Keratinocyte (primary cell): ENCODE measurements at regions not wholly inside any gene's neighbourhood (a gene's known extent, or its start where the extent isn't known, plus 50 kb on each side); places are given as distances from the start of the nearest gene placed in this dataset.

Experiments
- DNase-seq: peaks from one replicate; pipeline ENCODE4 v3.0.0-alpha.2; 2011; ENCODE audit warnings: low read depth, missing footprints, low spot score
- FAIRE-seq: peaks from 2 replicates; lab custom pipeline; 2011; peaks lifted over from hg19 to GRCh38; lab: Jason Lieb, UNC
- H2AFZ ChIP-seq: 2 replicates; pipeline ENCODE4 v1.6.0; 2012; ENCODE audit warnings: low read length, control low read depth, inconsistent platforms; ENCODE audit not compliant: control insufficient read depth
- H3K27ac ChIP-seq: 2 replicates; pipeline ENCODE4 v1.5.1; 2011; ENCODE audit warnings: low read length; ENCODE audit not compliant: control insufficient read depth, insufficient read depth
- H3K27me3 ChIP-seq: 3 replicates; pipeline ENCODE4 v1.6.0; 2011; ENCODE audit warnings: low read length; ENCODE audit not compliant: control insufficient read depth, insufficient read depth; ENCODE audit errors: extremely low read depth
- H3K36me3 ChIP-seq, 2 experiments: 2 replicates in 1 of 2; 3 replicates in 1 of 2; pipeline ENCODE4 v1.5.1; 2011; ENCODE audit warnings: low read length in 2 of 2, mild to moderate bottlenecking in 1 of 2; ENCODE audit not compliant: control insufficient read depth in 2 of 2, insufficient read depth in 2 of 2; ENCODE audit errors: extremely low read depth in 1 of 2
- H3K4me1 ChIP-seq: 3 replicates; pipeline ENCODE4 v1.5.1; 2011; ENCODE audit warnings: low read length; ENCODE audit not compliant: control insufficient read depth, insufficient read depth; ENCODE audit errors: extremely low read depth
- H3K4me2 ChIP-seq: 3 replicates; pipeline ENCODE4 v1.6.0; 2011; ENCODE audit warnings: low read depth, low read length; ENCODE audit not compliant: control insufficient read depth, insufficient read depth; ENCODE audit errors: extremely low read depth
- H3K4me3 ChIP-seq, 3 experiments: fragments of 200-600 bp in 1 of 3; sonication (generic) in 1 of 3; 2 replicates in 2 of 3; 3 replicates in 1 of 3; pipeline ENCODE4 v1.5.1; 2011 to 2016; ENCODE audit warnings: low read length in 3 of 3, mild to moderate bottlenecking in 3 of 3, control low read depth in 2 of 3, inconsistent platforms in 1 of 3, low read depth in 1 of 3, mixed read lengths in 1 of 3, mixed run types in 1 of 3, moderate library complexity in 1 of 3; ENCODE audit not compliant: control insufficient read depth in 2 of 3, insufficient read depth in 2 of 3; ENCODE audit errors: extremely low read depth in 1 of 3
- H3K79me2 ChIP-seq: 2 replicates; pipeline ENCODE4 v1.6.0; 2012; ENCODE audit warnings: low read length; ENCODE audit not compliant: control insufficient read depth, insufficient read depth
- H3K9ac ChIP-seq: 3 replicates; pipeline ENCODE4 v1.6.0; 2011; ENCODE audit warnings: low read length; ENCODE audit not compliant: control insufficient read depth, insufficient read depth; ENCODE audit errors: extremely low read depth
- H3K9me1 ChIP-seq: 3 replicates; pipeline ENCODE4 v1.6.0; 2011; ENCODE audit warnings: low read length; ENCODE audit not compliant: control insufficient read depth, insufficient read depth; ENCODE audit errors: extremely low read depth
- H3K9me3 ChIP-seq: 2 replicates; pipeline ENCODE4 v1.5.1; 2012; ENCODE audit warnings: low read depth, low read length; ENCODE audit not compliant: control insufficient read depth
- H4K20me1 ChIP-seq: 3 replicates; pipeline ENCODE4 v1.6.0; 2011; ENCODE audit warnings: low read length; ENCODE audit not compliant: control insufficient read depth, insufficient read depth; ENCODE audit errors: extremely low read depth
- EZH2 ChIP-seq: IDR thresholded peaks from one replicate; pipeline ENCODE4 v1.6.1; 2012; ENCODE audit warnings: inconsistent platforms, mild to moderate bottlenecking, low read length, moderate library complexity
- dilution Hi-C: fragments of 300-500 bp; cut with MboI; formaldehyde crosslinking; loops from one replicate; pipeline ENCODE4 v1.7.0; 2020; ENCODE audit warnings: low sequenced_read_pairs; ENCODE audit not compliant: extremely low pct_ligation_motif_present
- TF ChIP-seq, protein P1 (sequence below), 3 experiments: IDR thresholded peaks in 1 of 3; conservative IDR thresholded peaks in 1 of 3; optimal IDR thresholded peaks in 1 of 3; 2 replicates in 2 of 3; 3 replicates in 1 of 3; pipeline versions ENCODE3 to v1.5.1; 2011; ENCODE audit warnings: low read length in 3 of 3, mild to moderate bottlenecking in 3 of 3, moderate library complexity in 2 of 3, control low read depth in 1 of 3, inconsistent platforms in 1 of 3; ENCODE audit not compliant: insufficient read depth in 2 of 3; ENCODE audit errors: extremely low read depth in 1 of 3

- no peak for FAIRE-seq
- Histone ChIP-seq H3K27ac (no peak overlapping the region), H2AFZ (no peak overlapping the region), H3K4me2 (no peak overlapping the region), H3K36me3 (no peaks in the 10 kb centered on the region), H4K20me1 (no peaks in the 10 kb centered on the region), H3K9me3 (no peaks in the 10 kb centered on the region), H3K9me1 (no peaks in the 10 kb centered on the region), H3K27me3 (no peaks in the 10 kb centered on the region), H3K9ac (no peak overlapping the region), H3K4me1 (no peaks in the 10 kb centered on the region), H3K79me2 (no peaks in the 10 kb centered on the region), H3K4me3 (no peak overlapping the region)
- TF ChIP-seq EZH2: no peak
- TF ChIP-seq, protein P1, sequence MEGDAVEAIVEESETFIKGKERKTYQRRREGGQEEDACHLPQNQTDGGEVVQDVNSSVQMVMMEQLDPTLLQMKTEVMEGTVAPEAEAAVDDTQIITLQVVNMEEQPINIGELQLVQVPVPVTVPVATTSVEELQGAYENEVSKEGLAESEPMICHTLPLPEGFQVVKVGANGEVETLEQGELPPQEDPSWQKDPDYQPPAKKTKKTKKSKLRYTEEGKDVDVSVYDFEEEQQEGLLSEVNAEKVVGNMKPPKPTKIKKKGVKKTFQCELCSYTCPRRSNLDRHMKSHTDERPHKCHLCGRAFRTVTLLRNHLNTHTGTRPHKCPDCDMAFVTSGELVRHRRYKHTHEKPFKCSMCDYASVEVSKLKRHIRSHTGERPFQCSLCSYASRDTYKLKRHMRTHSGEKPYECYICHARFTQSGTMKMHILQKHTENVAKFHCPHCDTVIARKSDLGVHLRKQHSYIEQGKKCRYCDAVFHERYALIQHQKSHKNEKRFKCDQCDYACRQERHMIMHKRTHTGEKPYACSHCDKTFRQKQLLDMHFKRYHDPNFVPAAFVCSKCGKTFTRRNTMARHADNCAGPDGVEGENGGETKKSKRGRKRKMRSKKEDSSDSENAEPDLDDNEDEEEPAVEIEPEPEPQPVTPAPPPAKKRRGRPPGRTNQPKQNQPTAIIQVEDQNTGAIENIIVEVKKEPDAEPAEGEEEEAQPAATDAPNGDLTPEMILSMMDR (optimal IDR thresholded peaks at IDR 0.05 in 1 of 3, IDR thresholded peaks at IDR 0.05 in 1 of 3, conservative IDR thresholded peaks at IDR 0.05 in 1 of 3; ENCODE audit: extremely low read depth in 1 of 3, insufficient read depth in 2 of 3, low read length in 3 of 3): no peak
- dilution Hi-C loops: no loop called here
- no peak for DNase-seq
These were observed 458.3 kb upstream of the USP24 start for GRCh38 chr1:55673416-55673815.

DNA sequence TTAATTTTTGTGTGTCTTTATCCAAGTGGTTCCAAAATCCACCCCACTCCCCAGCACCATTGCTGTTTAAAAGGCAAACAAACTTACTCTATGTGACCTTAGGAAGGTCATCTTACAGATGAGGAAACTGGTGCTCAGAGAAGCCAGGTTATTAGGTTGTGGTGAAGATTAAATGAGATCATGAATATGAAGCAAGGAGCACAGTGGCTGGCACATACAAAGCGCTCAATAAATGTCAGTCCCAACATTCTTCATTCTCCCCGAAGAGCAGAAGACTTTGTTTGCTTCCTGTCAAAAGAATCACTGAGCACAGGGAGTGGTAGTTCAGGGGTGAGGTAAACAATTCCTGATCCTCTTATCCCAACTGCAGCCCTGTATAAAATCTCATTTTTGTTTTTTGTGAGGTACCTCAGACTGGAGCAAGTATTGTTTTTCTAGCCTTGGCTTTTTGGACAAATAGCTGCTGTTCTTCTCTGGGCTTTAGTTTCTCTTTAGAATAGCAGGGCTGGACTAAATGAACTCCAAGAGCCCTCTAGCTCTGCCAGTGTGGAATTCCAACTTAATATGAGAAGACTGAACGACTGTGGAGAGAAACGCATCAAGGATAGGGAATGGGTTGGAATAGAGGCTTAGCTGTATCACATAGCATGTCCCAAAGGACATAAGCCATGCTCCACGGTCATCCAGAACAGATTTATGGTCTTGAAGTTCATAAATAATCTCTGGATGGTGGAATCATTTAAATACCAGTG, 455.3 kb upstream of the USP24 start:
- Histone ChIP-seq H2AFZ (no peak overlapping the region), H3K27me3 (no peaks in the 10 kb centered on the region), H4K20me1 (no peaks in the 10 kb centered on the region), H3K36me3 (no peaks in the 10 kb centered on the region), H3K4me3 (no peak overlapping the region), H3K9ac (no peak overlapping the region), H3K4me1 (no peaks in the 10 kb centered on the region), H3K9me3 (no peaks in the 10 kb centered on the region), H3K9me1 (no peaks in the 10 kb centered on the region), H3K79me2 (no peaks in the 10 kb centered on the region), H3K4me2 (no peak overlapping the region), H3K27ac (no peak overlapping the region)
- TF ChIP-seq, protein P1 (optimal IDR thresholded peaks at IDR 0.05 in 1 of 3, IDR thresholded peaks at IDR 0.05 in 1 of 3, conservative IDR thresholded peaks at IDR 0.05 in 1 of 3; ENCODE audit: extremely low read depth in 1 of 3, insufficient read depth in 2 of 3, low read length in 3 of 3): no peak
- no peak for TF ChIP-seq EZH2
- no peak for DNase-seq
- dilution Hi-C loops: no loop called here
- no peak for FAIRE-seq
